ENCODE measurements at regions not wholly inside any gene's neighbourhood (a gene's known extent, or its start where the extent isn't known, plus 50 kb on each side); places are given as distances from the start of the nearest gene placed in this dataset.

GRCh38 chr1:172928412-172928811 is 122.3 kb downstream of the TNFSF18 start:
- intact Hi-C loops (cut with DNase I; ENCODE audit: low total_unique reads), result no loop called here
- DNase-seq (ENCODE audit: low spot score in 2 of 2), result no peak
- WGBS, 2 donors, result 42 to 53% methylated on average over 2 of the region's 2 CpGs
- H3K4me3 ChIP-seq (ENCODE audit: low read depth, poor library complexity, severe bottlenecking), result no peak overlapping the region
- no peak for TF ChIP-seq POLR2A (IDR thresholded peaks at IDR 0.05)
- no peak for TF ChIP-seq CTCF (IDR thresholded peaks at IDR 0.05)

- intact Hi-C loops (cut with DNase I; ENCODE audit: low total_unique reads), result no loop called here
- TF ChIP-seq CTCF (IDR thresholded peaks at IDR 0.05), result no peak
- no peak for TF ChIP-seq POLR2A (IDR thresholded peaks at IDR 0.05)
- 30 to 36% methylated on average over 2 of the region's 2 CpGs for WGBS, 2 donors
These were observed 121.7 kb downstream of the TNFSF18 start for GRCh38 chr1:172929006-172929405.

GRCh38 chr1:172930142-172930541 is 120.6 kb downstream of the TNFSF18 start:
- DNase-seq (ENCODE audit: low spot score in 2 of 2), result no peak
- H3K4me3 ChIP-seq (ENCODE audit: low read depth, poor library complexity, severe bottlenecking), result no peak overlapping the region
- TF ChIP-seq CTCF (IDR thresholded peaks at IDR 0.05) (no peak), POLR2A (IDR thresholded peaks at IDR 0.05) (no peak)
- intact Hi-C loops (cut with DNase I; ENCODE audit: low total_unique reads), result no loop called here
- WGBS, 2 donors, result 50 to 52% methylated on average over 2 of the region's 2 CpGs

More at GRCh38 chr1:172929006-172929405, 121.7 kb downstream of the TNFSF18 start:
- no peak for DNase-seq (ENCODE audit: low spot score in 2 of 2)
- no peak overlapping the region for H3K4me3 ChIP-seq (ENCODE audit: low read depth, poor library complexity, severe bottlenecking)

- H3K4me3 ChIP-seq (ENCODE audit: low read depth, poor library complexity, severe bottlenecking), result no peak overlapping the region
- intact Hi-C loops (cut with DNase I; ENCODE audit: low total_unique reads), result no loop called here
- no peak for DNase-seq (ENCODE audit: low spot score in 2 of 2)
- TF ChIP-seq CTCF (IDR thresholded peaks at IDR 0.05) (no peak), POLR2A (IDR thresholded peaks at IDR 0.05) (no peak)
- whole genome bisulfite sequencing, 2 donors, result 88 to 91% methylated on average over 1 of the region's 1 CpG
These were observed 119.4 kb downstream of the TNFSF18 start for GRCh38 chr1:172931340-172931739.

- TF ChIP-seq POLR2A (IDR thresholded peaks at IDR 0.05) (no peak), CTCF (IDR thresholded peaks at IDR 0.05) (no peak)
- intact Hi-C loops (cut with DNase I; ENCODE audit: low total_unique reads), result no loop called here
- no peak for DNase-seq (ENCODE audit: low spot score in 2 of 2)
- H3K4me3 ChIP-seq (ENCODE audit: low read depth, poor library complexity, severe bottlenecking), result no peak overlapping the region
- WGBS, 2 donors, result 86 to 91% methylated on average over 4 of the region's 4 CpGs
These were observed 119.0 kb downstream of the TNFSF18 start for GRCh38 chr1:172931761-172932160.

- intact Hi-C loops (cut with DNase I; ENCODE audit: low total_unique reads), result no loop called here
- 48 to 61% methylated on average over 1 of the region's 1 CpG for WGBS, 2 donors
- TF ChIP-seq CTCF (IDR thresholded peaks at IDR 0.05) (no peak), POLR2A (IDR thresholded peaks at IDR 0.05) (no peak)
- no peak overlapping the region for H3K4me3 ChIP-seq (ENCODE audit: low read depth, poor library complexity, severe bottlenecking)
- no peak for DNase-seq (ENCODE audit: low spot score in 2 of 2)
These were observed 117.8 kb downstream of the TNFSF18 start for GRCh38 chr1:172932981-172933380.
